Natural killer cell (primary cell): ENCODE measurements at regions not wholly inside any gene's neighbourhood (a gene's known extent, or its start where the extent isn't known, plus 50 kb on each side); places are given as distances from the start of the nearest gene placed in this dataset.

Experiments
- ATAC-seq, 3 donors: fragments of 150-1000 bp in 2 of 3; fragments of 200-7000 bp in 1 of 3; cut with Tn5 transposase; 1 replicate in 1 of 3; 2 replicates in 2 of 3; pipeline ENCODE4 v1.10.0; 2021; ENCODE audit warnings: mild to moderate bottlenecking in 2 of 3, moderate library complexity in 2 of 3
- DNase-seq, 2 donors: peaks; one replicate each; pipeline versions ENCODE4 v3.0.0 to v3.0.0-alpha.2; 2013 to 2021; ENCODE audit warnings: mixed read lengths in 1 of 2
- H3K27ac ChIP-seq: one replicate; pipeline ENCODE4 v1.5.1; 2013; ENCODE audit warnings: mild to moderate bottlenecking, low read length
- H3K27me3 ChIP-seq: one replicate; pipeline ENCODE4 v1.6.1; 2013; ENCODE audit warnings: low read length; ENCODE audit not compliant: control insufficient read depth, insufficient read depth
- H3K36me3 ChIP-seq: one replicate; pipeline ENCODE4 v1.6.1; 2013; ENCODE audit warnings: low read length; ENCODE audit not compliant: control insufficient read depth, insufficient read depth
- H3K4me1 ChIP-seq: one replicate; pipeline ENCODE4 v1.6.1; 2013; ENCODE audit warnings: low read length; ENCODE audit not compliant: control insufficient read depth, insufficient read depth
- H3K4me3 ChIP-seq: one replicate; pipeline ENCODE4 v1.5.1; 2013; ENCODE audit warnings: low read length
- H3K9me3 ChIP-seq: one replicate; pipeline ENCODE4 v1.6.1; 2013; ENCODE audit warnings: low read length; ENCODE audit not compliant: control insufficient read depth, insufficient read depth
- H3K27ac Mint-ChIP-seq, 2 donors: one replicate each; pipeline ENCODE4 v1.8.0; 2022; ENCODE audit warnings: mild to moderate bottlenecking in 2 of 2, mixed read lengths in 2 of 2, moderate library complexity in 1 of 2
- H3K27me3 Mint-ChIP-seq, 2 donors: one replicate each; pipeline ENCODE4 v1.8.0; 2022; ENCODE audit warnings: low read depth in 2 of 2, mixed read lengths in 2 of 2
- H3K36me3 Mint-ChIP-seq: one replicate; pipeline ENCODE4 v1.8.0; 2022; ENCODE audit warnings: mixed read lengths
- H3K4me1 Mint-ChIP-seq, 2 donors: one replicate each; pipeline ENCODE4 v1.8.0; 2022; ENCODE audit warnings: mixed read lengths in 2 of 2
- H3K4me3 Mint-ChIP-seq: one replicate; pipeline ENCODE4 v1.8.0; 2022; ENCODE audit warnings: mild to moderate bottlenecking, moderate library complexity, mixed read lengths
- H3K9me3 Mint-ChIP-seq, 2 donors: one replicate each; pipeline ENCODE4 v1.8.0; 2022; ENCODE audit warnings: mixed read lengths in 2 of 2
- WGBS: methylation state at CpG from one replicate; pipeline ENCODE4 v1.1.7; 2013; ENCODE audit warnings: missing lambda C conversion rate; ENCODE audit not compliant: insufficient coverage; 5-methylcytosine and 5-hydroxymethylcytosine counted together
- intact Hi-C: fragments of 100-400 bp; cut with micrococcal nuclease; formaldehyde crosslinking; loops from one replicate; pipeline ENCODE4 v1.14.2; 2022
- TF ChIP-seq, protein P1 (sequence below): fragments of 200-600 bp; IDR thresholded peaks from one replicate; pipeline ENCODE4 v1.8.0; 2022; ENCODE audit warnings: antibody characterized with exemption

GRCh38 chr6:1091900-1092299 is 220.0 kb upstream of the FOXQ1 start:
- DNase-seq (no peak), ATAC-seq (no peak)
- H3K9me3 ChIP-seq, result no peaks in the 10 kb centered on the region
- no peaks in the 10 kb centered on the region for H3K4me1 ChIP-seq
- Mint-ChIP-seq H3K36me3 (no peaks in the 10 kb centered on the region), H3K4me1 (no peaks in the 10 kb centered on the region), H3K27me3 (peaks cover 4 to 10% of the 10 kb centered on the region in 2 donors), H3K4me3 (no peak overlapping the region), H3K27ac (no peak overlapping the region), H3K9me3 (no peaks in the 10 kb centered on the region)
- intact Hi-C loops, result no loop called here
- H3K27me3 ChIP-seq, result no peaks in the 10 kb centered on the region
- H3K36me3 ChIP-seq, result no peaks in the 10 kb centered on the region
- H3K27ac ChIP-seq, result no peak overlapping the region
- TF ChIP-seq, protein P1, sequence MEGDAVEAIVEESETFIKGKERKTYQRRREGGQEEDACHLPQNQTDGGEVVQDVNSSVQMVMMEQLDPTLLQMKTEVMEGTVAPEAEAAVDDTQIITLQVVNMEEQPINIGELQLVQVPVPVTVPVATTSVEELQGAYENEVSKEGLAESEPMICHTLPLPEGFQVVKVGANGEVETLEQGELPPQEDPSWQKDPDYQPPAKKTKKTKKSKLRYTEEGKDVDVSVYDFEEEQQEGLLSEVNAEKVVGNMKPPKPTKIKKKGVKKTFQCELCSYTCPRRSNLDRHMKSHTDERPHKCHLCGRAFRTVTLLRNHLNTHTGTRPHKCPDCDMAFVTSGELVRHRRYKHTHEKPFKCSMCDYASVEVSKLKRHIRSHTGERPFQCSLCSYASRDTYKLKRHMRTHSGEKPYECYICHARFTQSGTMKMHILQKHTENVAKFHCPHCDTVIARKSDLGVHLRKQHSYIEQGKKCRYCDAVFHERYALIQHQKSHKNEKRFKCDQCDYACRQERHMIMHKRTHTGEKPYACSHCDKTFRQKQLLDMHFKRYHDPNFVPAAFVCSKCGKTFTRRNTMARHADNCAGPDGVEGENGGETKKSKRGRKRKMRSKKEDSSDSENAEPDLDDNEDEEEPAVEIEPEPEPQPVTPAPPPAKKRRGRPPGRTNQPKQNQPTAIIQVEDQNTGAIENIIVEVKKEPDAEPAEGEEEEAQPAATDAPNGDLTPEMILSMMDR, result no peak
- 92% methylated on average over 1 of the region's 3 CpGs for WGBS
- H3K4me3 ChIP-seq, result no peak overlapping the region

GRCh38 chr6:1089859-1090258 is 222.0 kb upstream of the FOXQ1 start:
- intact Hi-C loops, result no loop called here
- no peak for ATAC-seq
- WGBS, result 82% methylated on average over 1 of the region's 1 CpG
- Mint-ChIP-seq H3K9me3 (no peaks in the 10 kb centered on the region), H3K4me3 (no peak overlapping the region), H3K27me3 (peaks cover 4 to 8% of the 10 kb centered on the region in 2 donors), H3K36me3 (no peaks in the 10 kb centered on the region), H3K27ac (no peak overlapping the region), H3K4me1 (no peaks in the 10 kb centered on the region)
- TF ChIP-seq, protein P1, result no peak
- Histone ChIP-seq H3K27me3 (no peaks in the 10 kb centered on the region), H3K9me3 (no peaks in the 10 kb centered on the region), H3K4me1 (no peaks in the 10 kb centered on the region), H3K27ac (no peak overlapping the region), H3K36me3 (no peaks in the 10 kb centered on the region), H3K4me3 (no peak overlapping the region)
- DNase-seq, result no peak

GRCh38 chr6:1088492-1089001 is 223.4 kb upstream of the FOXQ1 start:
- 86% methylated on average over 2 of the region's 5 CpGs for WGBS
- Mint-ChIP-seq H3K27me3 (peaks cover 3 to 5% of the 10 kb centered on the region in 2 donors), H3K27ac (no peak overlapping the region), H3K4me3 (no peak overlapping the region), H3K36me3 (no peaks in the 10 kb centered on the region), H3K4me1 (no peaks in the 10 kb centered on the region), H3K9me3 (no peaks in the 10 kb centered on the region)
- Histone ChIP-seq H3K27ac (no peak overlapping the region), H3K4me1 (no peaks in the 10 kb centered on the region), H3K9me3 (no peaks in the 10 kb centered on the region), H3K36me3 (no peaks in the 10 kb centered on the region), H3K27me3 (no peaks in the 10 kb centered on the region), H3K4me3 (no peak overlapping the region)
- TF ChIP-seq, protein P1, result no peak
- no peak for ATAC-seq
- no peak for DNase-seq
- intact Hi-C loops, result no loop called here

DNA sequence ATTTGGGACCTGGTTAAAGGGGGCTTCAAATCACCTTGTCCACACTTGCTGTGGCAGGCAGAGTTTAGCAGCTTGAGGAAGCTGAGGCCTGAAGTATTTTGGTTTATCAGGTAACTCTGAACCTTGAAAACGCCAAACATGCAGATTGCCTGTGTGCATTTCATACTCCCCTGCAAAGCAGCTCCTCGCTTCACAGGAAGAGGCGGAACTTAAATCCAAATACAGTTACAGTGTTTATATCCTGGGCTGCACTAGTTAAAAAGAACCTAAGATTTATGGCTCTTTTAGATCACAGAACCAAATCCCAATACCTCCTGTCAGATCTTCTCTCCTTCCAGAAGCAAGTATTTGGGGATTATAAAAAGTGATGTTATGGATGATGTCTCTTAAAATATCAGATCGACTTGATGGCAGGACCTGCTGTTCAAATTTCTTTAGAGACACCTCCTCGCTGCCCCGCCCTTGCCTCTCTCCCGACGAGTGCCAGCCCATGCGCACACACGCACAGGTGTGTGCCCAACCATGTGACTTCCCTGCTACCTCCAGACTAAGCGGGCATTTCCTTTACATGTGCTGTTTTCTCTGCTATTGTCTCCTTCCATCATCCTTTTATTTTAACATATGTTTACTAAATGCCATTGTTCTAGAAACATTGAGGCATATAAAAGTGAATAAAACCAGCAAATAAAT is 224.6 kb upstream of the FOXQ1 start:
- Mint-ChIP-seq H3K4me1 (no peaks in the 10 kb centered on the region), H3K27me3 (no peaks in the 10 kb centered on the region), H3K36me3 (no peaks in the 10 kb centered on the region), H3K9me3 (no peaks in the 10 kb centered on the region), H3K27ac (no peak overlapping the region), H3K4me3 (no peak overlapping the region)
- H3K9me3 ChIP-seq, result no peaks in the 10 kb centered on the region
- H3K4me3 ChIP-seq, result no peak overlapping the region
- TF ChIP-seq, protein P1, result no peak
- H3K36me3 ChIP-seq, result no peaks in the 10 kb centered on the region
- DNase-seq (no peak), ATAC-seq (no peak)
- intact Hi-C loops, result no loop called here
- no peaks in the 10 kb centered on the region for H3K27me3 ChIP-seq
- WGBS, result 69% methylated on average over 11 of the region's 11 CpGs
- no peaks in the 10 kb centered on the region for H3K4me1 ChIP-seq
- no peak overlapping the region for H3K27ac ChIP-seq
